A204.1 (cell line): ENCODE measurements at regions not wholly inside any gene's neighbourhood (a gene's known extent, or its start where the extent isn't known, plus 50 kb on each side); places are given as distances from the start of the nearest gene placed in this dataset.

ENCODE experiments used
- FAIRE-seq: peaks from 2 replicates; lab custom pipeline; 2012; peaks lifted over from hg19 to GRCh38; lab: Jason Lieb, UNC

- no peak for FAIRE-seq
These were observed 54.5 kb upstream of the C3orf80 start for GRCh38 chr3:160170409-160171370.

- no peak for FAIRE-seq
These were observed 53.4 kb upstream of the C3orf80 start for GRCh38 chr3:160171813-160172212.

GRCh38 chr3:160174621-160175020, 50.6 kb upstream of the C3orf80 start:
- FAIRE-seq = no peak
